OCI-LY3 (cell line): ENCODE measurements at regions not wholly inside any gene's neighbourhood (a gene's known extent, or its start where the extent isn't known, plus 50 kb on each side); places are given as distances from the start of the nearest gene placed in this dataset.

ENCODE experiments used
- EZH2phosphoT487 ChIP-seq: fragments of 200-600 bp; shearing (Covaris generic); IDR thresholded peaks from 2 replicates; pipeline ENCODE4 v1.6.1; 2018; ENCODE audit warnings: antibody characterized with exemption, mixed run types, low read depth
- TF ChIP-seq, protein P1 (sequence below): fragments of 200-600, 300-600 bp; sonication (generic); IDR thresholded peaks from 2 replicates; pipeline ENCODE4 v1.5.1; 2014; ENCODE audit warnings: antibody characterized with exemption, low read length, low read depth

DNA sequence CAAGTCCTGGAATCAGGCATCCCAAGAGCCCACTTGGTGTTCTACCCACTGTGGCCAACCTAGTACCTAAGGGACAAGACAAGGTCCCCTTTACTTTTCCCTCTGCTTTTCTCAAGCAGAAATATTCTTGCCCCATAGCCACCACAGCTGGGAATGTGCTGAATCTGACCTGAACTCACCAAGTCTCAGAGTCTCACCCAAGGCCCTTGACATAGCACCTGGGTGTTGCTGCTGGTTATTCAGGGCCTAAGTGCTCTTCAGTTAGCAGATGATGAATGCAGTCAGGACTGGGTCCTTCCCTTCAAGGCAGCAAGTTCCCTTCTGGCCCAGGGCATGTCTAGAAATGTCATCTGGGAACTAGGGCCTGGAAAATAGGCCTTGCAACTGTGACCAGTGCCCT lies 201.8 kb upstream of the SERP2 start:
- TF ChIP-seq, protein P1, sequence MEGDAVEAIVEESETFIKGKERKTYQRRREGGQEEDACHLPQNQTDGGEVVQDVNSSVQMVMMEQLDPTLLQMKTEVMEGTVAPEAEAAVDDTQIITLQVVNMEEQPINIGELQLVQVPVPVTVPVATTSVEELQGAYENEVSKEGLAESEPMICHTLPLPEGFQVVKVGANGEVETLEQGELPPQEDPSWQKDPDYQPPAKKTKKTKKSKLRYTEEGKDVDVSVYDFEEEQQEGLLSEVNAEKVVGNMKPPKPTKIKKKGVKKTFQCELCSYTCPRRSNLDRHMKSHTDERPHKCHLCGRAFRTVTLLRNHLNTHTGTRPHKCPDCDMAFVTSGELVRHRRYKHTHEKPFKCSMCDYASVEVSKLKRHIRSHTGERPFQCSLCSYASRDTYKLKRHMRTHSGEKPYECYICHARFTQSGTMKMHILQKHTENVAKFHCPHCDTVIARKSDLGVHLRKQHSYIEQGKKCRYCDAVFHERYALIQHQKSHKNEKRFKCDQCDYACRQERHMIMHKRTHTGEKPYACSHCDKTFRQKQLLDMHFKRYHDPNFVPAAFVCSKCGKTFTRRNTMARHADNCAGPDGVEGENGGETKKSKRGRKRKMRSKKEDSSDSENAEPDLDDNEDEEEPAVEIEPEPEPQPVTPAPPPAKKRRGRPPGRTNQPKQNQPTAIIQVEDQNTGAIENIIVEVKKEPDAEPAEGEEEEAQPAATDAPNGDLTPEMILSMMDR: no peak
- TF ChIP-seq EZH2phosphoT487: no peak
